ENCODE measurements at regions not wholly inside any gene's neighbourhood (a gene's known extent, or its start where the extent isn't known, plus 50 kb on each side); places are given as distances from the start of the nearest gene placed in this dataset.

DNA sequence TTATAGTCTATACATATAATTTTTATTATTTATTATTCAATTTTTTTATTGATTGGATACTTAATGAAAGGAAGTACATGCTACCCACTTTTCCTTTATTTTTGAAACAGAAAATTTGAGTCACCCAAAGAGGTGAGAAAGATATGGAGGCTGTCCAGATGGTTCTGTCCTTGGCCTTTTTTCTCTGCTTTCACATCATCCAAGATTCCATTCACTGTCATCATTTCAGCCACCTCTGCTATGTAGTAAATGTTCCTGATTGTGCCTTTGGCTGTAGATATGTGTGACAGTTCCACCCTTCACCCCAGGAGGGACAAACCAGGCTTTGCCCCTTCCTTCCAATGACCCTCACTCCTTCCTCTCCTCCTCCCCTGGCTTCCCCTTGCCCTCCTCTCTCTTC lies 675.7 kb upstream of the ID2 start:
- TF ChIP-seq, protein P1, sequence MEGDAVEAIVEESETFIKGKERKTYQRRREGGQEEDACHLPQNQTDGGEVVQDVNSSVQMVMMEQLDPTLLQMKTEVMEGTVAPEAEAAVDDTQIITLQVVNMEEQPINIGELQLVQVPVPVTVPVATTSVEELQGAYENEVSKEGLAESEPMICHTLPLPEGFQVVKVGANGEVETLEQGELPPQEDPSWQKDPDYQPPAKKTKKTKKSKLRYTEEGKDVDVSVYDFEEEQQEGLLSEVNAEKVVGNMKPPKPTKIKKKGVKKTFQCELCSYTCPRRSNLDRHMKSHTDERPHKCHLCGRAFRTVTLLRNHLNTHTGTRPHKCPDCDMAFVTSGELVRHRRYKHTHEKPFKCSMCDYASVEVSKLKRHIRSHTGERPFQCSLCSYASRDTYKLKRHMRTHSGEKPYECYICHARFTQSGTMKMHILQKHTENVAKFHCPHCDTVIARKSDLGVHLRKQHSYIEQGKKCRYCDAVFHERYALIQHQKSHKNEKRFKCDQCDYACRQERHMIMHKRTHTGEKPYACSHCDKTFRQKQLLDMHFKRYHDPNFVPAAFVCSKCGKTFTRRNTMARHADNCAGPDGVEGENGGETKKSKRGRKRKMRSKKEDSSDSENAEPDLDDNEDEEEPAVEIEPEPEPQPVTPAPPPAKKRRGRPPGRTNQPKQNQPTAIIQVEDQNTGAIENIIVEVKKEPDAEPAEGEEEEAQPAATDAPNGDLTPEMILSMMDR (IDR thresholded peaks at IDR 0.05; ENCODE audit: low read depth, low read length) = no peak
- TF ChIP-seq MAX (IDR thresholded peaks at IDR 0.05; ENCODE audit: low read depth, low read length) = no peak
- no peak for DNase-seq (ENCODE audit: low read depth)
- no peak overlapping the region for H3K4me3 ChIP-seq (ENCODE audit: low read depth, low read length)

DNA sequence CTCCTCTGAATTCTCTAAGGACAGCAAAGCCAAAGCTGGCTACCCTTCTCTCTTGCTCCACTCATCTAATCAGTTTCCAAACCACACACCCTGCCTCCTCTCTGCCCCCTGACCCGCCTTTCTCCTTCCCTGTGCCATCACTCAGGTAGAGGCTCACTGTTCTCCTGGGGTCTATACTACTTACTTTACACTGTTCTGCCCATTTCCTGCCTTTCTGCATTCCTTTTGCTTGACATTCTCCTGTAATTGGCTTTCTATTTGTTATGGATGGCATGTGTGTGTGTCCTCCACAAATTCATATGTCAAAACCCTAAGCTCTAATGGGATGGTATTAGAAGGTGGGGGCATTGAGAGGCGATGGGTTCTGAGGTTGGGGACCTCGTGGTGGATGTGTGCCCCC lies 675.2 kb upstream of the ID2 start:
- TF ChIP-seq, protein P1 (IDR thresholded peaks at IDR 0.05; ENCODE audit: low read depth, low read length) = no peak
- TF ChIP-seq MAX (IDR thresholded peaks at IDR 0.05; ENCODE audit: low read depth, low read length) (no peak), MYC (IDR thresholded peaks at IDR 0.05; ENCODE audit: low read depth, low read length) (no peak), POLR2A (IDR thresholded peaks at IDR 0.05; ENCODE audit: extremely low read depth, insufficient read length) (no peak)
- DNase-seq (ENCODE audit: low read depth) = no peak
- H3K4me3 ChIP-seq (ENCODE audit: low read depth, low read length) = no peak overlapping the region

GRCh38 chr2:8009010-8009597 lies 672.8 kb upstream of the ID2 start:
- TF ChIP-seq MAX (IDR thresholded peaks at IDR 0.05; ENCODE audit: low read depth, low read length) (no peak), MYC (IDR thresholded peaks at IDR 0.05; ENCODE audit: low read depth, low read length) (no peak), POLR2A (IDR thresholded peaks at IDR 0.05; ENCODE audit: extremely low read depth, insufficient read length) (no peak)
- TF ChIP-seq, protein P1 (IDR thresholded peaks at IDR 0.05; ENCODE audit: low read depth, low read length) = no peak

GRCh38 chr2:8015848-8016600 lies 665.8 kb upstream of the ID2 start:
- no peak for DNase-seq (ENCODE audit: low read depth)
- TF ChIP-seq, protein P1 (IDR thresholded peaks at IDR 0.05; ENCODE audit: low read depth, low read length) = no peak
- no peak overlapping the region for H3K4me3 ChIP-seq (ENCODE audit: low read depth, low read length)

More at GRCh38 chr2:8009010-8009597, 672.8 kb upstream of the ID2 start:
- DNase-seq (ENCODE audit: low read depth) = peak; percentile 40
- H3K4me3 ChIP-seq (ENCODE audit: low read depth, low read length) = no peak overlapping the region

- DNase-seq (ENCODE audit: low read depth) = no peak
- TF ChIP-seq POLR2A (IDR thresholded peaks at IDR 0.05; ENCODE audit: extremely low read depth, insufficient read length) = no peak
- no peak for TF ChIP-seq MYC (IDR thresholded peaks at IDR 0.05; ENCODE audit: low read depth, low read length)
- TF ChIP-seq, protein P1 (IDR thresholded peaks at IDR 0.05; ENCODE audit: low read depth, low read length) = no peak
- TF ChIP-seq MAX (IDR thresholded peaks at IDR 0.05; ENCODE audit: low read depth, low read length) = no peak
- no peak overlapping the region for H3K4me3 ChIP-seq (ENCODE audit: low read depth, low read length)
Measured at GRCh38 chr2:8016688-8017087, 665.2 kb upstream of the ID2 start.

Measured in NB4 (cell line).